MCF 10A (cell line): ENCODE measurements at regions not wholly inside any gene's neighbourhood (a gene's known extent, or its start where the extent isn't known, plus 50 kb on each side); places are given as distances from the start of the nearest gene placed in this dataset.
"Not testable (repeated sequence)": the region's sequence is repeated elsewhere in the genome, so short reads cannot be mapped to it uniquely, and the experiment has no call there.

Experiments used
- BruUV-seq: library from RNA; stranded (reverse); fragments of 400-500 nt; replicated peaks from 2 replicates; lab custom pipeline; 2021; lab: Mats Ljungman, UMichigan
- CTCF ChIA-PET: fragments of 300-600 bp; sonication (Branson Sonifier 250); formaldehyde crosslinking; extraction: SDS; loops from one replicate; lab custom pipeline; 2021; ENCODE audit warnings: antibody characterized with exemption, inconsistent platforms; lab: Yijun Ruan, JAX
- POLR2A ChIA-PET: fragments of 300-600, 350-650 bp; sonication (Branson Sonifier 250); formaldehyde crosslinking; extraction: SDS; loops from one replicate; lab custom pipeline; 2020; ENCODE audit warnings: antibody characterized with exemption, inconsistent platforms; lab: Yijun Ruan, JAX
- DNase-seq: peaks from one replicate; pipeline ENCODE4 v3.0.0-alpha.2; 2018; ENCODE audit not compliant: unreplicated experiment
- H3K27ac Mint-ChIP-seq: one replicate; pipeline ENCODE4 v1.8.0; 2022; ENCODE audit warnings: mild to moderate bottlenecking, low read depth, mixed read lengths; ENCODE audit not compliant: unreplicated experiment
- H3K27me3 Mint-ChIP-seq: one replicate; pipeline ENCODE4 v1.8.0; 2022; ENCODE audit warnings: mixed read lengths; ENCODE audit not compliant: insufficient read depth, unreplicated experiment
- H3K36me3 Mint-ChIP-seq: one replicate; pipeline ENCODE4 v1.8.0; 2022; ENCODE audit warnings: mild to moderate bottlenecking, moderate library complexity, mixed read lengths; ENCODE audit not compliant: insufficient read depth, unreplicated experiment
- H3K4me1 Mint-ChIP-seq: one replicate; pipeline ENCODE4 v1.8.0; 2022; ENCODE audit warnings: mixed read lengths; ENCODE audit not compliant: insufficient read depth, unreplicated experiment
- H3K4me3 Mint-ChIP-seq: one replicate; pipeline ENCODE4 v1.8.0; 2022; ENCODE audit warnings: mild to moderate bottlenecking, moderate library complexity, mixed read lengths; ENCODE audit not compliant: unreplicated experiment
- H3K9me3 Mint-ChIP-seq: one replicate; pipeline ENCODE4 v1.8.0; 2022; ENCODE audit warnings: mixed read lengths; ENCODE audit not compliant: unreplicated experiment
- CTCF ChIP-seq: fragments of 200-600 bp; IDR thresholded peaks from one replicate; pipeline ENCODE4 v1.8.0; 2022; ENCODE audit warnings: antibody characterized with exemption, mild to moderate bottlenecking; ENCODE audit not compliant: unreplicated experiment
- intact Hi-C: fragments of 100-400 bp; cut with micrococcal nuclease; formaldehyde crosslinking; loops from 2 replicates; pipeline ENCODE4 v1.14.1; 2022

DNA sequence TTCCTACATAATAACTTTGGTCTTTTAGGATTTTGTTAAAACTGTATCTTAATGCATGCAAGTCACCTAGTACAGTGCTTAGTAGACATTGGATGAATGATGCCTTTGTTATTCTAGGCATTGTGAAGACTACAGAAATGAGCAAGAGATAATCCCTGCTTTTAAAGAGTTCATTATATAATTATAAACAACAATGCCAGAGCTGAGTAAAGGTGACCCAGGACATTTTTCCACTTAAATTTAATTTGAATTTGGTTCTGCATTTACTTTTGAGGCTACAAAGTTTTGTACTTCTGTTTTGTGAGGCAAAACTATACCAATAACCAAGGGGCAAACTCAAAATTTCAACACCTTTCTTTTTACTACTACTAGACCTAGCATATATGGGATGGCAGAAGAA, 182.0 kb upstream of the SESN3 start:
- TF ChIP-seq CTCF = no peak
- no peaks in the 10 kb centered on the region for H3K27me3 Mint-ChIP-seq
- H3K4me1 Mint-ChIP-seq = peaks cover 8% of the 10 kb centered on the region
- no peak for DNase-seq
- H3K4me3 Mint-ChIP-seq = no peak overlapping the region
- no peaks in the 10 kb centered on the region for H3K9me3 Mint-ChIP-seq
- H3K36me3 Mint-ChIP-seq = no peaks in the 10 kb centered on the region
- ChIA-PET POLR2A (interaction anchor here (1.2 kb wide), 1 partner anchor 9 kb away, joined by 3 read pairs; no protein-coding TSS in a partner anchor), CTCF (no interaction called here)
- intact Hi-C loops = no loop called here
- no peak overlapping the region for H3K27ac Mint-ChIP-seq
- BruUV-seq = no TSS peak

- H3K9me3 Mint-ChIP-seq = no peaks in the 10 kb centered on the region
- no peak for DNase-seq
- no peaks in the 10 kb centered on the region for H3K36me3 Mint-ChIP-seq
- H3K27ac Mint-ChIP-seq = no peak overlapping the region
- intact Hi-C loops = no loop called here
- ChIA-PET POLR2A (no interaction called here), CTCF (interaction anchor here (0.8 kb wide), 1 partner anchor 210 kb away, joined by 4 read pairs; no protein-coding TSS in a partner anchor)
- H3K4me1 Mint-ChIP-seq = peaks cover 8% of the 10 kb centered on the region
- H3K4me3 Mint-ChIP-seq = no peak overlapping the region
- BruUV-seq = no TSS peak
- no peak for TF ChIP-seq CTCF
- H3K27me3 Mint-ChIP-seq = no peaks in the 10 kb centered on the region
These were observed 181.1 kb upstream of the SESN3 start for GRCh38 chr11:95412074-95412473.

DNA sequence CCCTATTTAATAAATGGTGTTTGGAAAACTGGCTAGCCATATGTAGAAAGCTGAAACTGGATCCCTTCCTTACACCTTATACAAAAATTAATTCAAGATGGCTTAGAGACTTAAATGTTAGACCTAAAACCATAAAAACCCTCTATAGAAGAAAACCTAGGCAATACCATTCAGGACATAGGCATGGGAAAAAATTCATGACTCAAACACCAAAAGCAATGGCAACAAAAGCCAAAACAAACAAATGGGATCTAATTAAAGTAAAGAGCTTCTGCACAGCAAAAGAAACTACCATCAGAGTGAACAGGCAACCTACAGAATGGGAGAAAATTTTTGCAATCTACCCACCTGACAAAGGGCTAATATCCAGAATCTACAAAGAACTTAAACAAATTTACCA, 179.7 kb upstream of the SESN3 start:
- H3K27me3 Mint-ChIP-seq, intact Hi-C loops: not testable (repeated sequence)

GRCh38 chr11:95406271-95406670, 175.3 kb upstream of the SESN3 start:
- BruUV-seq = no TSS peak
- H3K27ac Mint-ChIP-seq = no peak overlapping the region
- ChIA-PET POLR2A (interaction anchor here (0.7 to 1.2 kb wide), 2 partner anchors 17 to 235 kb away, joined by 3 read pairs; no protein-coding TSS in a partner anchor), CTCF (interaction anchor here (1.3 kb wide), 1 partner anchor 254 kb away, joined by 4 read pairs; no protein-coding TSS in a partner anchor)
- no peaks in the 10 kb centered on the region for H3K9me3 Mint-ChIP-seq
- H3K4me3 Mint-ChIP-seq = no peak overlapping the region
- no peaks in the 10 kb centered on the region for H3K36me3 Mint-ChIP-seq
- intact Hi-C loops = no loop called here
- TF ChIP-seq CTCF = no peak
- H3K27me3 Mint-ChIP-seq = no peaks in the 10 kb centered on the region
- H3K4me1 Mint-ChIP-seq = peaks cover 8% of the 10 kb centered on the region
- DNase-seq = no peak

More for the DNA sequence above, 179.7 kb upstream of the SESN3 start:
- BruUV-seq, H3K9me3 Mint-ChIP-seq, H3K27ac Mint-ChIP-seq, H3K4me3 Mint-ChIP-seq, H3K36me3 Mint-ChIP-seq, DNase-seq, H3K4me1 Mint-ChIP-seq, CTCF ChIA-PET: not testable (repeated sequence)
- POLR2A ChIA-PET = interaction anchor here (0.7 kb wide), 1 partner anchor 120 kb away, joined by 3 read pairs; no protein-coding TSS in a partner anchor
